H9 (cell line): ENCODE measurements at regions not wholly inside any gene's neighbourhood (a gene's known extent, or its start where the extent isn't known, plus 50 kb on each side); places are given as distances from the start of the nearest gene placed in this dataset.

Experiments
- DNase-seq: peaks from one replicate; pipeline ENCODE4 v3.0.0-alpha.2; 2017
- H2AFZ ChIP-seq: one replicate; pipeline ENCODE4 v1.6.1; 2013; ENCODE audit warnings: mild to moderate bottlenecking, low read length, control low read depth, moderate library complexity
- H2AK5ac ChIP-seq: 2 replicates; pipeline ENCODE4 v1.6.1; 2013; ENCODE audit warnings: low read length, control low read depth, mixed read lengths; ENCODE audit not compliant: insufficient read length
- H2BK120ac ChIP-seq: one replicate; pipeline ENCODE4 v1.6.1; 2013; ENCODE audit warnings: low read depth, mild to moderate bottlenecking, low read length, control low read depth, inconsistent platforms; ENCODE audit not compliant: poor library complexity, severe bottlenecking
- H2BK12ac ChIP-seq: 2 replicates; pipeline ENCODE4 v1.6.1; 2013; ENCODE audit warnings: low read length, control low read depth, mixed read lengths, low read depth; ENCODE audit not compliant: insufficient read length
- H2BK15ac ChIP-seq: 2 replicates; pipeline ENCODE4 v1.6.1; 2013; ENCODE audit warnings: low read depth, low read length, control low read depth
- H2BK20ac ChIP-seq: one replicate; pipeline ENCODE4 v1.6.1; 2013; ENCODE audit warnings: low read depth, mild to moderate bottlenecking, low read length, control low read depth, inconsistent platforms; ENCODE audit not compliant: poor library complexity, severe bottlenecking
- H2BK5ac ChIP-seq: 2 replicates; pipeline ENCODE4 v1.6.1; 2013; ENCODE audit warnings: low read length, control low read depth, mixed read lengths; ENCODE audit not compliant: insufficient read length
- H3K14ac ChIP-seq: 2 replicates; pipeline ENCODE4 v1.6.1; 2013; ENCODE audit warnings: low read length, control low read depth; ENCODE audit not compliant: insufficient read depth
- H3K18ac ChIP-seq: 2 replicates; pipeline ENCODE4 v1.6.1; 2013; ENCODE audit warnings: low read depth, mild to moderate bottlenecking, mixed read lengths, low read length, control low read depth; ENCODE audit not compliant: insufficient read length
- H3K23ac ChIP-seq: 2 replicates; pipeline ENCODE4 v1.6.1; 2013; ENCODE audit warnings: low read length, control low read depth, mixed read lengths, low read depth; ENCODE audit not compliant: insufficient read length
- H3K23me2 ChIP-seq: 2 replicates; pipeline ENCODE4 v1.6.1; 2013; ENCODE audit warnings: low read depth, mild to moderate bottlenecking, mixed read lengths, low read length, control low read depth; ENCODE audit not compliant: insufficient read length, poor library complexity, severe bottlenecking
- H3K27ac ChIP-seq: 2 replicates; pipeline ENCODE4 v1.5.1; 2013; ENCODE audit warnings: low read length, control low read depth, mixed read lengths, low read depth; ENCODE audit not compliant: insufficient read length
- H3K27me3 ChIP-seq: 2 replicates; pipeline ENCODE4 v1.6.1; 2013; ENCODE audit warnings: low read length, control low read depth, inconsistent platforms; ENCODE audit not compliant: insufficient read depth
- H3K4ac ChIP-seq: 2 replicates; pipeline ENCODE4 v1.6.1; 2013; ENCODE audit warnings: low read depth, mild to moderate bottlenecking, control low read depth, inconsistent platforms, low read length, moderate library complexity
- H3K4me1 ChIP-seq: 2 replicates; pipeline ENCODE4 v1.6.1; 2013; ENCODE audit warnings: low read length, control low read depth, inconsistent platforms; ENCODE audit not compliant: insufficient read depth
- H3K4me2 ChIP-seq: 2 replicates; pipeline ENCODE4 v1.6.1; 2013; ENCODE audit warnings: low read length, control low read depth, mixed read lengths; ENCODE audit not compliant: insufficient read length, insufficient read depth
- H3K56ac ChIP-seq: 2 replicates; pipeline ENCODE4 v1.6.1; 2013; ENCODE audit warnings: low read depth, mild to moderate bottlenecking, mixed read lengths, low read length, control low read depth; ENCODE audit not compliant: insufficient read length
- H3K79me1 ChIP-seq: 2 replicates; pipeline ENCODE4 v1.6.1; 2013; ENCODE audit warnings: low read depth, mild to moderate bottlenecking, moderate library complexity, low read length, control low read depth, inconsistent platforms; ENCODE audit not compliant: insufficient read depth, poor library complexity, severe bottlenecking
- H3K79me2 ChIP-seq: 2 replicates; pipeline ENCODE4 v1.6.1; 2013; ENCODE audit warnings: low read length, control low read depth, inconsistent platforms; ENCODE audit not compliant: insufficient read depth
- H3K9ac ChIP-seq: 2 replicates; pipeline ENCODE4 v1.6.1; 2013; ENCODE audit warnings: low read length, control low read depth, mixed read lengths; ENCODE audit not compliant: insufficient read length; ENCODE audit errors: extremely low read depth
- H3K9me3 ChIP-seq: one replicate; pipeline ENCODE4 v1.6.1; 2013; ENCODE audit warnings: low read depth, low read length, inconsistent platforms; ENCODE audit not compliant: control insufficient read depth
- H3T11ph ChIP-seq: one replicate; pipeline ENCODE4 v1.6.1; 2013; ENCODE audit warnings: mild to moderate bottlenecking, low read length, control low read depth, inconsistent platforms
- H4K20me1 ChIP-seq: one replicate; pipeline ENCODE4 v1.6.1; 2013; ENCODE audit not compliant: control insufficient read depth, insufficient read length, insufficient read depth
- H4K5ac ChIP-seq: 2 replicates; pipeline ENCODE4 v1.6.1; 2013; ENCODE audit warnings: low read depth, mild to moderate bottlenecking, mixed read lengths, low read length, control low read depth; ENCODE audit not compliant: insufficient read length
- H4K8ac ChIP-seq: replicated peaks from 2 replicates; pipeline ENCODE4 v1.6.1; 2013; ENCODE audit warnings: low read length, control low read depth, mixed read lengths, low read depth; ENCODE audit not compliant: insufficient read length
- H4K91ac ChIP-seq: 2 replicates; pipeline ENCODE4 v1.6.1; 2013; ENCODE audit warnings: low read depth, mild to moderate bottlenecking, moderate library complexity, mixed read lengths, low read length, control low read depth; ENCODE audit not compliant: insufficient read length
- H3K27ac Mint-ChIP-seq, 3 experiments: 2 replicates in 2 of 3; 3 replicates in 1 of 3; pipeline ENCODE4 v1.8.0; 2020 to 2021; ENCODE audit warnings: mixed read lengths in 3 of 3, mild to moderate bottlenecking in 1 of 3, moderate library complexity in 1 of 3
- H3K27me3 Mint-ChIP-seq: 2 replicates; pipeline ENCODE4 v1.8.0; 2021; ENCODE audit warnings: low read depth, mild to moderate bottlenecking, moderate library complexity, mixed read lengths
- H3K36me3 Mint-ChIP-seq, 3 experiments: 2 replicates in 2 of 3; 3 replicates in 1 of 3; pipeline ENCODE4 v1.8.0; 2020 to 2021; ENCODE audit warnings: low read depth in 3 of 3, mixed read lengths in 3 of 3; ENCODE audit not compliant: insufficient read depth in 1 of 3
- H3K4me1 Mint-ChIP-seq, 2 experiments: 2 replicates each; pipeline ENCODE4 v1.8.0; 2020; ENCODE audit warnings: mixed read lengths in 2 of 2
- H3K4me3 Mint-ChIP-seq, 2 experiments: 2 replicates in 1 of 2; 3 replicates in 1 of 2; pipeline ENCODE4 v1.8.0; 2020 to 2021; ENCODE audit warnings: mild to moderate bottlenecking in 2 of 2, mixed read lengths in 2 of 2, moderate library complexity in 1 of 2
- H3K9me3 Mint-ChIP-seq, 2 experiments: 2 replicates in 1 of 2; 3 replicates in 1 of 2; pipeline ENCODE4 v1.8.0; 2020; ENCODE audit warnings: mild to moderate bottlenecking in 2 of 2, mixed read lengths in 2 of 2, moderate library complexity in 1 of 2
- CTCF ChIP-seq: fragments of 200-600 bp; sonication (generic); conservative IDR thresholded peaks from 3 replicates; pipeline ENCODE4 v1.8.0; 2021; ENCODE audit warnings: antibody characterized with exemption, mild to moderate bottlenecking
- WGBS: extraction: QIAGEN DNeasy Blood & Tissue Kit; methylation state at CpG from one replicate; pipeline ENCODE4 v1.1.7; 2013; ENCODE audit warnings: missing lambda C conversion rate, low lambda C conversion rate, mixed read lengths; ENCODE audit not compliant: insufficient read length; ENCODE audit errors: extremely low coverage; 5-methylcytosine and 5-hydroxymethylcytosine counted together

DNA sequence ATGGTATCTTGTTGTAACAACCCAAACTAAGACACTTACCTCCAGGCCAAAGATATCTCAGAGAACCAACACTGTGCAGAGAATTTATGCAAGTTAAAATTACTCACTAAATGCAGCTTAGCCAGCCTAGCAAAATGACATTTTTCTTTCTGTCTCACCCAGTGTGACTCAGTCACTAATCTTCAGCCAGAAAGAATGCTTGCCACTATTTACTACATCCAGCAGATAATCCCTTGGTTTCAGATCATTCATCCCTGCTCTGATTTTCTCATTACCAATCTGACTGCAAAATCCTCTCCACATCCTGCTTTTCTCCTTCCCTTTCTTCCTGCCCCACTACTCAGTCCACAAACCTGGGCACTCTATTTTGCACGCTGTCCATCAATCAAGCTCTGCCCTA is 93.5 kb upstream of the NEBL start:
- Histone ChIP-seq H2BK5ac (no peak overlapping the region), H3K79me1 (no peaks in the 10 kb centered on the region)

More for the DNA sequence above, 93.5 kb upstream of the NEBL start:
- Histone ChIP-seq H3K9me3 (no peaks in the 10 kb centered on the region), H3K4me1 (no peaks in the 10 kb centered on the region), H3T11ph (no peak overlapping the region), H4K5ac (no peak overlapping the region), H2AK5ac (no peak overlapping the region), H3K27me3 (no peaks in the 10 kb centered on the region), H3K14ac (no peak overlapping the region), H3K4ac (no peak overlapping the region), H3K18ac (no peak overlapping the region), H3K27ac (no peak overlapping the region), H4K20me1 (no peaks in the 10 kb centered on the region), H2AFZ (no peak overlapping the region), H3K23ac (no peak overlapping the region), H4K91ac (no peak overlapping the region), H3K4me2 (no peak overlapping the region), H3K79me2 (no peaks in the 10 kb centered on the region), H3K23me2 (no peaks in the 10 kb centered on the region), H2BK20ac (no peak overlapping the region), H2BK15ac (no peak overlapping the region), H3K56ac (no peak overlapping the region), H2BK12ac (no peak overlapping the region), H2BK120ac (no peak overlapping the region), H3K9ac (no peak overlapping the region), H4K8ac (no peak overlapping the region)
- WGBS: no CpG with 5 or more reads among the region's 1 CpG
- no peak for DNase-seq
- no peak overlapping the region for H3K27ac Mint-ChIP-seq
- peaks cover 0 to 4% (median 2%) of the 10 kb centered on the region in 3 experiments; a peak in 2 of 7 replicates for H3K36me3 Mint-ChIP-seq
- H3K4me1 Mint-ChIP-seq: peaks cover 13 to 15% of the 10 kb centered on the region in 2 experiments
- peaks cover 0 to 4% of the 10 kb centered on the region in 2 experiments; a peak in 1 of 5 replicates for H3K9me3 Mint-ChIP-seq
- H3K4me3 Mint-ChIP-seq: no peak overlapping the region
- TF ChIP-seq CTCF: no peak
- H3K27me3 Mint-ChIP-seq: no peaks in the 10 kb centered on the region
